ENCODE measurements at regions not wholly inside any gene's neighbourhood (a gene's known extent, or its start where the extent isn't known, plus 50 kb on each side); places are given as distances from the start of the nearest gene placed in this dataset.
"Not testable (repeated sequence)": the region's sequence is repeated elsewhere in the genome, so short reads cannot be mapped to it uniquely, and the experiment has no call there.

DNA sequence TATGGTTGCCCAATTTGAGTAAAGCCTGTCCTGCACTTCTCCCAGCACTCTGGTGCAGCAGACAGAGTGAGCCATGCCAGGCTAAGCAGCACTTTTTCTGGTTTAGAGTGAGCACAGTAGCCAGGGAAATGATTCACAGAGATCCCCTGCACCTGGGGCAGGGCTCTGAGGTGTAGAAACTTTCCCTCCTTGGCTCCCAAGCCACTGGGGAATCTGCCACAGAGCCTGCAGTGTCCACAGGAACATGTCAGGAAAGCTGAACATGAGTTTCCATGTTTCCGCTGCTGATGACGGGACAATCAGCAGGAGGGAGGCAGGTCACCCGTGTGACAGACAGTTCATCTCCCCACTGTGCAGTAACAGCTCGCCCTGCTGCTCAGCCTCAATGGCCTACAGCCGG lies 429.9 kb upstream of the B3GAT1 start:
- Histone ChIP-seq H3K4me1 (no peaks in the 10 kb centered on the region), H3K36me3 (no peaks in the 10 kb centered on the region), H3K9me3 (no peaks in the 10 kb centered on the region), H3K4me3 (no peak overlapping the region), H3K27ac (no peak overlapping the region), H3K27me3 (peaks cover 0 to 52% (median 6%) of the 10 kb centered on the region in 9 donors)
- WGBS, 4 donors = 58 to 68% (median 60%) methylated on average over 5 of the region's 5 CpGs
- DNase-seq (no peak), ATAC-seq (no peak)
- intact Hi-C loops (cut with DNase I) = loop anchor here in 1 of 10 donors (10.0 kb wide), 1 partner anchor 267 kb away; no protein-coding TSS in a partner anchor
- TF ChIP-seq POLR2A (IDR thresholded peaks at IDR 0.05) = no peak
- TF ChIP-seq, protein P1, sequence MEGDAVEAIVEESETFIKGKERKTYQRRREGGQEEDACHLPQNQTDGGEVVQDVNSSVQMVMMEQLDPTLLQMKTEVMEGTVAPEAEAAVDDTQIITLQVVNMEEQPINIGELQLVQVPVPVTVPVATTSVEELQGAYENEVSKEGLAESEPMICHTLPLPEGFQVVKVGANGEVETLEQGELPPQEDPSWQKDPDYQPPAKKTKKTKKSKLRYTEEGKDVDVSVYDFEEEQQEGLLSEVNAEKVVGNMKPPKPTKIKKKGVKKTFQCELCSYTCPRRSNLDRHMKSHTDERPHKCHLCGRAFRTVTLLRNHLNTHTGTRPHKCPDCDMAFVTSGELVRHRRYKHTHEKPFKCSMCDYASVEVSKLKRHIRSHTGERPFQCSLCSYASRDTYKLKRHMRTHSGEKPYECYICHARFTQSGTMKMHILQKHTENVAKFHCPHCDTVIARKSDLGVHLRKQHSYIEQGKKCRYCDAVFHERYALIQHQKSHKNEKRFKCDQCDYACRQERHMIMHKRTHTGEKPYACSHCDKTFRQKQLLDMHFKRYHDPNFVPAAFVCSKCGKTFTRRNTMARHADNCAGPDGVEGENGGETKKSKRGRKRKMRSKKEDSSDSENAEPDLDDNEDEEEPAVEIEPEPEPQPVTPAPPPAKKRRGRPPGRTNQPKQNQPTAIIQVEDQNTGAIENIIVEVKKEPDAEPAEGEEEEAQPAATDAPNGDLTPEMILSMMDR (IDR thresholded peaks at IDR 0.05) = no peak

DNA sequence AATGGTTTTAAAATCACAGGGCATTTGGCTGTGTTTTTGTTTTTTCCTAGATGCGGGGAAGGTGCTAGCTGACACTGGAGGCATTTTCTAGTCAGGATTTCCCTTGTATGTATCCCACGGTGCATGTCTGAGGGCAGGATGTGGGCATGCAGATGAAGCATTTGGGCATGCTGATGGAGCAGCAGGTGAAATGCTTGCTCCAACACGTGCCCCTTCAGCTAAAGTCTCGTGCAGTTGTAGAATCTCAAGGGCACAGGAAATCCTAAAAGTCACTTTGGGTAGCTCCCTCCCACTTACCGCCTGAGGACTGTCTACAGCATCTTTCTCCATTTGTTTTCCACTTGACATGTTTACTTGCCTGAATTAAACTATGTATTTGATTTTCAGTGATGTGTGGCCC lies 429.4 kb upstream of the B3GAT1 start:
- no peaks in the 10 kb centered on the region for H3K36me3 ChIP-seq
- no peak for TF ChIP-seq POLR2A (IDR thresholded peaks at IDR 0.05)
- H3K4me3 ChIP-seq = no peak overlapping the region
- ATAC-seq (no peak), DNase-seq (no peak)
- WGBS, 4 donors = 55 to 65% (median 60%) methylated on average over 5 of the region's 5 CpGs
- intact Hi-C loops (cut with DNase I) = loop anchor here in 1 of 10 donors (10.0 kb wide), 1 partner anchor 267 kb away; no protein-coding TSS in a partner anchor
- H3K9me3 ChIP-seq = no peaks in the 10 kb centered on the region
- H3K27me3 ChIP-seq = peaks cover 0 to 52% (median 6%) of the 10 kb centered on the region in 9 donors
- no peaks in the 10 kb centered on the region for H3K4me1 ChIP-seq
- H3K27ac ChIP-seq = no peak overlapping the region

DNA sequence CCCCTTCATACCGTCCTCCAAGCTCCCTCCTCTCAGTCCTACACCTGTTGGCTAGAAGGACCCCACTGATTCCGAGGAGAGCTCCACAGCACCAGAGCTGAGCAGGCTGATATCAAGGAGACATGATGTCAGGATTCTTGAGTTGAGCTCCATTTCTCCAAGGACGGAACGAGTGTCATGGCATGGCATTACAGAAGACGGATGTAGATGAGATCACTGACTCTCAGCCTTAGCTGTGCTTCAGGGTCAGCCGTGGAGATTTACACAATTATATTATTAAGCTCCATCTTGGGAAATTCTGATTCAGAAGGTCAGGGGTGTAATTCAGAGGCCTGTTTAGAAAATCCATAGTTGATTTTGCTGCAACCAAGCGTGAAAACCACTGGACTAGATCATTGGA lies 428.9 kb upstream of the B3GAT1 start:
- H3K36me3 ChIP-seq = no peaks in the 10 kb centered on the region
- H3K27ac ChIP-seq = no peak overlapping the region
- no peaks in the 10 kb centered on the region for H3K9me3 ChIP-seq
- intact Hi-C loops (cut with DNase I) = loop anchor here in 1 of 10 donors (10.0 kb wide), 1 partner anchor 266 kb away; no protein-coding TSS in a partner anchor
- H3K4me3 ChIP-seq = no peak overlapping the region
- peaks cover 0 to 52% (median 6%) of the 10 kb centered on the region in 9 donors for H3K27me3 ChIP-seq
- H3K4me1 ChIP-seq = no peaks in the 10 kb centered on the region
- DNase-seq (no peak), ATAC-seq (no peak)
- TF ChIP-seq POLR2A (IDR thresholded peaks at IDR 0.05) = no peak
- TF ChIP-seq, protein P1 (IDR thresholded peaks at IDR 0.05) = no peak
- WGBS, 4 donors = 78 to 87% (median 84%) methylated on average over 7 of the region's 7 CpGs

DNA sequence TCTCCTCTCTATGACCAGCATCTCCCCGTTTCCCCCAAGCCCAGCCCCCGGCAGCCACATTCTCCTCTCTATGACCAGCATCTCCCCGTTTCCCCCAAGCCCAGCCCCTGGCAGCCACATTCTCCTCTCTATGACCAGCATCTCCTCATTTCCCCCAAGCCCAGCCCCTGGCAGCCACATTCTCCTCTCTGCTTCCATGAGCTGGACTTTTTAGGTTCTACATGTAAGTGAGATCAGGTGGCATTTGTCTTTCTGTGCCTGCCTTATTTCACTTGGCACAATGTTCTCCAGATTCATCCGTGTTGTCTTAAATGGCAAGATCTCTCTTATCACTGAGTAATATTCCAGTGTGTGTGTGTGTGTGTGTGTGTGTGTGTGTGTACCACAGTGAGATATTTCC lies 428.1 kb upstream of the B3GAT1 start:
- peak in 1 of 5 donors; percentile 2 for DNase-seq

DNA sequence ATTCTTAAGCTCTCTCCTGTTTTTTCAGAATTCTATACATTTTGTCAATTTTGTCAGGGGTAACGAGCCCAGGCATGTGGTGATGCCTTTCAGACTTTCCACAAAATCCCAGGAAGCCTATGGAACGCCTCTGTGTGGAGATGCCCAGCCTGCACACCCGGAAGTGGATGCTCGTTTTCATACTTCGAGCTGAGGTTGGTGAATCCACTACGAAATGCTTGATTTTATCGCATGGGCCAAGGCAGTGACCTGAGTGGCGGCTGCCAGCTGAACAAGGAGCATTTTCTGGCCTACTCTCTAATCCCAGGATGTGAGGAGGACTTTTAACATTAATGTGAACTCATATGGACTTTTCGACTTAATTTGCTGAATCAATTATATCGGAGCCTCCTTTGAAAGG lies 426.7 kb upstream of the B3GAT1 start:
- intact Hi-C loops (cut with DNase I) = no loop called here
- no peaks in the 10 kb centered on the region for H3K4me1 ChIP-seq
- peaks cover 0 to 37% (median 6%) of the 10 kb centered on the region in 9 donors for H3K27me3 ChIP-seq
- TF ChIP-seq, protein P1 (IDR thresholded peaks at IDR 0.05) = no peak
- TF ChIP-seq POLR2A (IDR thresholded peaks at IDR 0.05) = no peak
- H3K4me3 ChIP-seq = no peak overlapping the region
- 79 to 82% (median 80%) methylated on average over 10 of the region's 10 CpGs for WGBS, 4 donors
- no peaks in the 10 kb centered on the region for H3K36me3 ChIP-seq
- ATAC-seq = no peak
- no peak overlapping the region for H3K27ac ChIP-seq
- peak in 1 of 5 donors; percentile 2 for DNase-seq
- H3K9me3 ChIP-seq = no peaks in the 10 kb centered on the region

More for the DNA sequence above, 428.1 kb upstream of the B3GAT1 start:
- WGBS, 4 donors = 56 to 76% (median 65%) methylated on average over 2 to 4 of the region's 4 CpGs
- not testable (repeated sequence) for H3K9me3 ChIP-seq, H3K4me1 ChIP-seq, H3K36me3 ChIP-seq, H3K4me3 ChIP-seq, ATAC-seq, H3K27ac ChIP-seq
- intact Hi-C loops (cut with DNase I) = loop anchor here in 1 of 10 donors (10.0 kb wide), 1 partner anchor 265 kb away; no protein-coding TSS in a partner anchor
- peaks cover 0 to 51% (median 6%) of the 10 kb centered on the region in 9 donors for H3K27me3 ChIP-seq

All from heart left ventricle (tissue), 16 donors.